Ascending aorta (tissue), 2 donors: ENCODE measurements at regions not wholly inside any gene's neighbourhood (a gene's known extent, or its start where the extent isn't known, plus 50 kb on each side); places are given as distances from the start of the nearest gene placed in this dataset.

Experiments used
- DNase-seq, 2 donors: peaks; one replicate each; pipeline ENCODE4 v3.0.0-alpha.2; 2019; ENCODE audit warnings: low spot score in 2 of 2
- H3K27ac ChIP-seq, 2 donors: fragments of 200-600 bp; sonication (generic); one replicate each; pipeline ENCODE4 v1.5.1; 2016 to 2017; ENCODE audit warnings: mild to moderate bottlenecking in 1 of 2
- H3K27me3 ChIP-seq: fragments of 200-600 bp; sonication (generic); one replicate; pipeline ENCODE4 v1.5.1; 2017
- H3K36me3 ChIP-seq, 2 donors: fragments of 200-600 bp; sonication (generic); one replicate each; pipeline ENCODE4 v1.5.1; 2016
- H3K4me1 ChIP-seq, 2 donors: fragments of 200-600 bp; sonication (generic); one replicate each; pipeline ENCODE4 v1.5.1; 2016 to 2017; ENCODE audit warnings: mild to moderate bottlenecking in 1 of 2
- H3K4me3 ChIP-seq, 2 donors: fragments of 200-600 bp; sonication (generic); one replicate each; pipeline ENCODE4 v1.5.1; 2016 to 2017; ENCODE audit warnings: mild to moderate bottlenecking in 1 of 2
- H3K9me3 ChIP-seq, 2 donors: fragments of 200-600 bp; sonication (generic); one replicate each; pipeline ENCODE4 v1.5.1; 2016
- intact Hi-C: fragments of 100-400 bp; cut with DNase I; formaldehyde crosslinking; loops from one replicate; pipeline ENCODE4 v1.15.1; 2023
- TF ChIP-seq, protein P1 (sequence below), 3 experiments: fragments of 200-600 bp in 2 of 3; fragments of 450-650 bp in 1 of 3; sonication (generic) in 2 of 3; IDR thresholded peaks; one replicate each; pipeline ENCODE4 v1.5.1; 2016 to 2019; ENCODE audit warnings: antibody characterized with exemption in 3 of 3, mild to moderate bottlenecking in 1 of 3, moderate library complexity in 1 of 3

DNA sequence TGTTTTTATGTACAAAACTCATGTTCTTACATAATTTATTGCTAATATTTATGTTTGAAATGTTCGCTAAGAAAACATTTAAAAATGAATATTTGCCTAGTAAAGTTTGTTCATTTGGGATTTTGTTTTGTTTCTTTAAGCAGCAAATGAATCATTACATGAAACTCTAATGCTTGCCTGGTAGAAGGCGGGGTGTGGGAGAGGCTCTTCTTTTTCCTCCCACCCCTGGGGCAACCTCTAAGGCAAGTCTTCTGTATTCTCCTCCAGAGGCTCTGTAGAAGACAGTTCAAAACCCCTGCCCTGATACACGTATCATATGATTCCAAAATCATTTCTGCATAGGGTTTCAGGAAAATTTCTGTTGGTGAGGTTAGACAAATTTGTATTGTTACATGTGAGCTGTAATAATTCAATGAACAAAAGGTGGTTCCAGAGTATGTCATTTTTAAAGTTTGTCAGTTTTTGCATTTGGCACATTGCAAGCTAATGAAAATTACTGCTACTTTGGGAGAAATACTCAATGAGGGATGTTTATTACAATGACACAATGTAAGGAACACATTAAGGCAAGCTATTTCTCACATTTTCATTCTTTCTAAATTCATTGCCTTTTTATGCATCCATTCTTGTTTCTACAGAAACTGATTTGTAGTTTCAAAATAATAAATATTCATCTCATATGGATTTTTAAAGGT is 302.3 kb upstream of the UBE2E3 start:
- H3K27ac ChIP-seq: no peak overlapping the region
- TF ChIP-seq, protein P1, sequence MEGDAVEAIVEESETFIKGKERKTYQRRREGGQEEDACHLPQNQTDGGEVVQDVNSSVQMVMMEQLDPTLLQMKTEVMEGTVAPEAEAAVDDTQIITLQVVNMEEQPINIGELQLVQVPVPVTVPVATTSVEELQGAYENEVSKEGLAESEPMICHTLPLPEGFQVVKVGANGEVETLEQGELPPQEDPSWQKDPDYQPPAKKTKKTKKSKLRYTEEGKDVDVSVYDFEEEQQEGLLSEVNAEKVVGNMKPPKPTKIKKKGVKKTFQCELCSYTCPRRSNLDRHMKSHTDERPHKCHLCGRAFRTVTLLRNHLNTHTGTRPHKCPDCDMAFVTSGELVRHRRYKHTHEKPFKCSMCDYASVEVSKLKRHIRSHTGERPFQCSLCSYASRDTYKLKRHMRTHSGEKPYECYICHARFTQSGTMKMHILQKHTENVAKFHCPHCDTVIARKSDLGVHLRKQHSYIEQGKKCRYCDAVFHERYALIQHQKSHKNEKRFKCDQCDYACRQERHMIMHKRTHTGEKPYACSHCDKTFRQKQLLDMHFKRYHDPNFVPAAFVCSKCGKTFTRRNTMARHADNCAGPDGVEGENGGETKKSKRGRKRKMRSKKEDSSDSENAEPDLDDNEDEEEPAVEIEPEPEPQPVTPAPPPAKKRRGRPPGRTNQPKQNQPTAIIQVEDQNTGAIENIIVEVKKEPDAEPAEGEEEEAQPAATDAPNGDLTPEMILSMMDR (IDR thresholded peaks at IDR 0.05): no peak
- no peaks in the 10 kb centered on the region for H3K4me1 ChIP-seq
- no peak for DNase-seq
- H3K4me3 ChIP-seq: no peak overlapping the region
- intact Hi-C loops: no loop called here
- H3K9me3 ChIP-seq: no peaks in the 10 kb centered on the region
- no peaks in the 10 kb centered on the region for H3K36me3 ChIP-seq
- H3K27me3 ChIP-seq: no peaks in the 10 kb centered on the region

DNA sequence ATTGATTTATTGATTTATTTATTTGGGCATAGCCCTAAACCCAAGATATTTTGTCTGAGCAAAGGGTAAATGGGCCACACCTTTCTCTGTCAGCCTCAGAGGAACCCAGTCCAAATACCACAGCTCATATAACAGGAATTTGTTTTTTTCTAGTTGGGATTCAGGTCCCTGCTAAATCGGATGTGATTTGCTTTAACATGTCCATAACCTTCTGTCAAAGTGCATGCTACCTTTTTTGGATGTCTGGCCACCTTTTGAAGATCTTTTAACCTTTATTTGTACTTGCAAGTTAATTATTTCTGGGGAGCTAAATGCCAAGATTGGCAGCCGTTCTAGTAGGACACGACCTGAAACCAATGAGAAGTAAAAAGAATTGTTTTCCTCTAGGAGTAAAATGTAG is 303.2 kb upstream of the UBE2E3 start:
- H3K27me3 ChIP-seq: no peaks in the 10 kb centered on the region
- no peaks in the 10 kb centered on the region for H3K4me1 ChIP-seq

DNA sequence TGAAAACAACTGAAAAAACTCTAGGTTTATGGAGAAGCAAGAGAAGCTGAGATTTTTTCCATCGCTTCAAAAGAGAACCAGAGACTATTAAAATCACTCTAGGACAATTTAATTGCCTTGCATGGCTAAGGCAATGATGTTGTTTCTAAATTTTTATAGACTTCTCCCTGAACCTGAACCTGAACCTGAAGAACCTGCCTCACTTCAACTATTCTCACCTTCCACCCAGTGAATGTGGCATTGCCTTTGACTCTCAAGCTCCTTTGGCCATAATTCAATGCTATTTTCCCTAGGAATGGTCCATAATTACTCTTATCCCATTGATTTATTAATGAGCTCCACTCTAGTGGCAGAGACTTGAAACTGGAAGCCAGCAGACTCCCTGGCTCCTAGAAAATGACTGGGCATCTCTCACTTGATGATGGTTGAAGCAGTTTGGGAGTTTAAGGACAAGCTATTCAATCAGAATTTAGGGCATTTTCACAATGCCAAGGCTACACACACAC is 303.8 kb upstream of the UBE2E3 start:
- Histone ChIP-seq H3K36me3 (no peaks in the 10 kb centered on the region), H3K4me1 (no peaks in the 10 kb centered on the region), H3K27ac (no peak overlapping the region), H3K4me3 (no peak overlapping the region), H3K9me3 (no peaks in the 10 kb centered on the region), H3K27me3 (no peaks in the 10 kb centered on the region)
- no peak for DNase-seq
- TF ChIP-seq, protein P1 (IDR thresholded peaks at IDR 0.05): no peak
- intact Hi-C loops: no loop called here

More for the DNA sequence above, 303.2 kb upstream of the UBE2E3 start:
- Histone ChIP-seq H3K36me3 (no peaks in the 10 kb centered on the region), H3K9me3 (no peaks in the 10 kb centered on the region), H3K4me3 (no peak overlapping the region), H3K27ac (no peak overlapping the region)
- no peak for DNase-seq
- intact Hi-C loops: no loop called here
- TF ChIP-seq, protein P1 (IDR thresholded peaks at IDR 0.05): no peak

DNA sequence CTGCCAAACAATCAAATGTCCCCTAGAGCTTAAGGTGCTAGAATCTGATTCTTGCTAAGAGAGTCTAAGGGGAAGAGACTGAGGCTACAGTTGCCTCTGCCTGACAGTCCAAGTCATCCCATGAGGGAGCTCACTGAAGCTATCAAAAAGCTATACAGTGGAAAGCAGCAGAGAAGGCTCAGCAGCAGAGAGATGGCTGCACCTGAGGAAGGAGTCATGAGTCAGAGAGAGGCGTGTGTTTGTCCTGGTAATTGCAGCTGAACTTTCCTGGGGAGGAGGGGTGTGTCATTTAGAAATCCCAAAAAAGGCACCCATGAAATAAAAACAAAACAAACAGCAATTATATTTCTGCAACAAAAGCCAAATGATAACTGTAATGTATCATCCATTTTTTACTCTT is 305.2 kb upstream of the UBE2E3 start:
- no peaks in the 10 kb centered on the region for H3K9me3 ChIP-seq
- DNase-seq: no peak
- H3K36me3 ChIP-seq: no peaks in the 10 kb centered on the region
- no peak overlapping the region for H3K4me3 ChIP-seq
- H3K27me3 ChIP-seq: no peaks in the 10 kb centered on the region
- no peak overlapping the region for H3K27ac ChIP-seq
- intact Hi-C loops: no loop called here
- H3K4me1 ChIP-seq: no peaks in the 10 kb centered on the region
- TF ChIP-seq, protein P1 (IDR thresholded peaks at IDR 0.05): no peak

DNA sequence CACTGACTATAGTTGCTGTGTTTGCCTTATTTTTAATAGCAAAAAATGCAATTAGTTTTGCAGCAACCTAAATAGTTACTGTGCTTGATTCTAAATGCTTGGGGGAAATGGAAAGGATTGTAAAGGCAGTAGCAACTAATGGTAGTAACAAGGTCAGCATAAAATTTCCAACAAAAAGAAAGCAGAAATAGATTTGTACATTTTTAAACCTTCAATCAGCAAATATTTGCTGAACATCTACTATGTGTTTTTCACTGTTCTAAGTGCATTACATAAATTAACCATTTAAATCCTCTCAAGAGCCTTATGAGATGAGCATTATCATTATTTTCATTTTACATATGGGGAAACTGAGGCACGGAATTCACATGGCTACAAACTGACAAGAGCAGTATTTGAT is 308.0 kb upstream of the UBE2E3 start:
- TF ChIP-seq, protein P1 (IDR thresholded peaks at IDR 0.05): no peak
- Histone ChIP-seq H3K4me3 (no peak overlapping the region), H3K4me1 (no peaks in the 10 kb centered on the region), H3K9me3 (no peaks in the 10 kb centered on the region), H3K27me3 (no peaks in the 10 kb centered on the region), H3K27ac (no peak overlapping the region), H3K36me3 (no peaks in the 10 kb centered on the region)
- DNase-seq: no peak
- intact Hi-C loops: no loop called here
